ENCODE measurements at regions not wholly inside any gene's neighbourhood (a gene's known extent, or its start where the extent isn't known, plus 50 kb on each side); places are given as distances from the start of the nearest gene placed in this dataset.
"Not testable (repeated sequence)": the region's sequence is repeated elsewhere in the genome, so short reads cannot be mapped to it uniquely, and the experiment has no call there.

DNA sequence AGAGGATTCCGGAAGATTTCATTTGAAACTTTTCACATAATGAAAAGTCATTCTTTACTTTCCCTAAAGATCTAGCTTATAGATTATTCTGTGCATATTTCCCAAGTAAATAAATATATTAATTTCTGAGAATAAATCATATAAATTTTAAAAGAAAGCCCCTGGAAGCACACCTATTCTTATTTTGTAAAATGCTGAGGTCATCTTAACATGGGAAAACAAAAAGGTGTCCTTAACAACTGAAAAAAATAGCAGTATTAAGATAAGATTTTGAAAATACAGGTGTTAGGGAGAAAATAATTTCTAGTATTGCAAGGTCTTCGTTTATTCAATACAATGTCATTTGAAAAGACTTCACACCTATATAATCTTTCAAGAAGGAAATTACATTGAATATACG is 567.5 kb upstream of the CHAC2 start:
- no peak for DNase-seq

DNA sequence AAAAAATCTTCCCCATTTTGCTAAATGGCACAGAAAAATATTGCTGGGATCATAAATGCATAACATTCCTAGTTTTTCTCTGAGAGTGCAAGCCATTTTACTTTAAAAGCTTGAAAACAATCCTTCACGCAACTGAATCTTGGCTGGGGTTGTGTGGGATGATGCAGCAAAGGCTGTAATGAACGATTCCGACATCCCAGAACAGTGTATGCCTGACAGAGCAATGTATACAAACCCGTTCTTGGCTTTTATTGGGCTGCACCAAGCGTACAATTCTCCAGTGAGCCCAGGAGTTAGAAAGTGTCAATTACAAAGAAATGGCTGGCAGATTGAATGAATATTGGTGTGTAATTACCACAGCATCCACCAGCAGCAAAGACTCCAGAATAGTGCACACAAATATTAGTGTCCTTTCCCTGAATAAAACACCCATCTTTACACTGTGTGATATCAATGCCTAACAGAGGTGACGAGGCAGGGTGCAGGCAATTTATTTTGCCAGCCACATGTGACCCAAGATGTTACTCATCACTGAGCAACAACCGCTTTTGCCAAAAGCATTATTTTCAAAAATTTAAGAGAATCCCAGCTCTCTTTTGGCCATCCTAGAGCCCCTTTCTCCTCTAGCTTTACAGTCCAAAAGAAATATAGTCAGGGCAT is 578.6 kb upstream of the CHAC2 start:
- no peak for DNase-seq

DNA sequence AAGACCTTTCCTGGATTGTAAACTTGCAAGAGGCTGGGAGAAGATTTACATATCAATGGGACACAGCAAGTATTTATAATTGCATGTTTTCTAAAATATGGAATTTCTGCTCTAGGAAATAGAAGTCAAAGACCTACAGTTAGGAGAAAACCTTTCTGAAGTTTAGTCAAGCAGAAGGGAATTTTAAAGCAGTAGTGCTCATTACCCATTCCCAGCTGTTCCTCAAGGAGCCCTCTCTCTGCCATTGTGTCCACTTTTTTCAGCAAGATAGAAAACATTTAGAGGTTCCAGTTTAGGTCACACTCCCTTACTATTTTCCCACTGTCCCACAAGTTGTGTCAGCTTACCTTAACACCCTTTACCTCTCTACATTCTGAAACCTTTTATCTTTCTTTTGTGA is 584.0 kb upstream of the CHAC2 start:
- no peak for DNase-seq

DNA sequence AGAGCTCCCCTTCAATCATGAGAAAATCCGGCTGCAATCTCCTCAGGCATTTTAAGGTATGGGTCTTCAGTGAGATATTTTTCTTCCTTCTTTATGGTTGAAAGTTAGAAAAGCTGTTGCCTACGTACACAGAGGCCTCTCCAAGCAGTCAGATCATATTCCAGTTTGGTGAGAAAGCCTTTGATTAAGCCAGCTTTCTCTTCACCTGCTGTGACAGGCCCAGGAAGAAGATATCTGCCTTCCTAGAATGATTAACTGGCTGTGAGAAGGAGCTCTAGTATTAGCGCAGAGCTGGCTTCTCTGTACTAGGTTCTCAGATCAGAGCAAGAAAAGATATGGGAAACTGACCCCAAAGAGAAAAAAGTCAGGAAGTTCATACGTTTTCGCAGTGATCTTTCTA is 585.0 kb upstream of the CHAC2 start:
- no peak for DNase-seq

DNA sequence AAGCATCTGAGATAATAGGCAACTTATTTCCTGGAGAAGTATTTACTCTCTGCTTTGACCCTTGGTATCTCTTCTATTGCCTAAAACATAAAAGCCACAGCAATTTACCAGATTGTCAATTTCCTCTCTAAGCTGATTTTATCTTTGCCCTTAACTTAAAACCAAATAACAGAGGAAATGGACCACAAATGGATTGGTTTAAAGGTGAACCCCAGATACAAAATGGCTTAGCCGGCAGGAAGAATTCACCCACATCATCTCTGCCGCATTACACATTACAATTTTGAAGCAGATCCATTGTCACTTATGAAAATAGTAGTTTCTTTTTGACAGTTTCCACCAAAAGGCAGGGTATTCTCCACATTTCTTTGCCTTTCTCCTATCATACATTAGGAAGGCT is 585.8 kb upstream of the CHAC2 start:
- no peak for DNase-seq

DNA sequence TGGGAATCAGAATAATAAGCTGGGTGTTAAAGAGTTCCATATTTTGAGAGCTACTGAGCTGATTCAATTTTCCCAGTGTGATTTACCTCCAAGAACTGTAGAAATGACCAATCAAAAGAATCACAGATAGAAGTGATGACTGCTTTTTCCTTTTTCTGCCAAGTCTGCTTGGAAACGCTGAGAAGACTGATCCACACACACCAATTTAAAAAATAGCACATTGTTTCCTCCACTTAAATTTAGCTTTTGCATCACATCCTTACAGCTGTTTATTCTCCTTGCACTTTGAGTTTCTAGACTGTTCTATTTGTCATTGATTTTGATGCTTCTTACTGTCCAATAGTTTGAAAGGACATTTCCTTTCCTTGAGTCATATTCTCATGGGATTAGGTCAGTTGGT is 590.3 kb upstream of the CHAC2 start:
- DNase-seq, result no peak

DNA sequence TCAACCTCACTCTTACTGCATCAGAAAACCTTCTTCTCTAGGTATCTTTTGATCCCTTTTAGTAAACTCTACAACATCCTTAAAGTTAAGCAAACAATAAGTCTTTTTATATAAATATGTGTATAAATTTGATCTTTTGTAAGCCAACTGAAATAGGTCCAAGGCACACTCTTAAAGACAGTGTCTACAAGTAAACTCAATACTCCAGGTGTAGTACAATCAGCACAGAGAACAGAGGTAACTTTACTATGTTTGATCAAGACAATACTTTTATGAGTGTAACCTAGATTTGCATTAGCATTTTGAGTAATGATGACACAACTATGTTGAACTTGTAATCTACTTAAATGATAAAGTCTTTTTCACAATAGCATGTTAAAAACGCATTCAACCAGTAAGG is 593.1 kb upstream of the CHAC2 start:
- DNase-seq, result no peak

DNA sequence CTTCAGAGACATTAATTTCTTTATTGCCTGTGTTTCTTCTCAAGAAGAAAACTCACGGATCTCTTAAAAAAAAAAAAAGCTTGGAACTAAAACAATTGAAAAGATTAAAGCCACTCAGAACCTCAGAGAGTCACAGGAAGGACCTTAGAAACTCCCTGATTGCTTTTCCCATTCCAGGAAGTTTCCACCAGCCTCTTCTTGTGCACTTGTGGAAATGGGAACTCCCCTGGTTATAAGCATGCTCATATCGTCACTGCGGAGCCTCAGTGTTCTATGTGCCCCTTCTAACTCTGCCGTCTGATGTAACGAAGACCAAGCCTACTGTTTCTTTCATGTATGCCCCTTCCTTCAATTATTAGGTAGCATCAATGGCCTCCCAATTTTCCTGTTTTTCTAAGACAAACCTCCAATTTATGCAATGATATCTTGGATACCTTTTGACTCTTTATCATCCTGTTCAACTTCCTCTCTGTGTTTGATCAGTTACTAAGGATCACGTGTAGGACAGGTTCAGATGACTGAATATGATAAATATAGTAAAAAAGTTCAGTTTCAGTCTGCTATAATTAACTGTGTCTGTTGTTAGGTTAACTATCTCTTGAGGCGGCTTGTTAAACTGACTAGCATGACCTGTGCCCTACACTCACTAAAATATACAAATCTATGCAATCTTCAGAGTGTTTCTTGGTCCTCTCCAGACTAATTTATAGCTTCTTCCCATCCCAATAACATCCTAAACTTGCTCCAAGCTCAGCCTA is 593.7 kb upstream of the CHAC2 start:
- DNase-seq, result no peak

DNA sequence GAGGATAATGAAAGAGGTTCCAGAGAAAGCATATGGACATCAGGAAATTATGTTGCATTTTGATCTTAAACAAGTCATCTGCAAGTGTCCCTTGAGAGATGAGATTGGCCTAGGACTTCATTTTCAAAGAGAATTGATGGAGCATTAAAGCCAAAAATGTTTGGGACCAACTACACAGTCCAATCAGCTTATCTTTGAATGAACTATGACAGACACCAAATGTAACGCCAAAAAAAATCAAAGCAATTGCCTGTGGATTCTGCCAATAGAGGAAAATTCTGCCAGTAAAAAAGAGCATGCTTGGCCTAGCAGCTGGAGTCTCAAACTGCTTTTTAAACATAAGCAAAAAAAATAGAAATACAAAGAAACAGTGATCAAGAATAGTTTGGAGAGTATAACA is 594.5 kb upstream of the CHAC2 start:
- no peak for DNase-seq

DNA sequence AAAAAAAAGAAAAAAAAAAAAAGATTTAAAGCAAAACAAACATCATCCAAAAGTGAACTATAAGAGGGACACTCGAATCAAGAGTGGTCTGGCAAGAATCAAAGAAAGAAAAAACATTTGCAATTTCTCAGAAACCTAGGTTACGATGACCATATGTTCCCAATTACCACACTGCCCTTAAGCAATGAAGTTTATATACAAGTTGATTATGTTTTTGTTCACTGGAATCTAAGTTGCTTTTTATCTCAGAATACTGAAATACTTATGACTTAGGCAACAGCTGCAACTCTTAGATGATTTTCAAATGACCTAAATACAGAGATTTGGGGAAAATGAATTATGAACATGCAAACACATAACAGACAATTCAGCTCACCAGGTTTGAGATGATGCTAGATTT is 597.1 kb upstream of the CHAC2 start:
- DNase-seq, result no peak

DNA sequence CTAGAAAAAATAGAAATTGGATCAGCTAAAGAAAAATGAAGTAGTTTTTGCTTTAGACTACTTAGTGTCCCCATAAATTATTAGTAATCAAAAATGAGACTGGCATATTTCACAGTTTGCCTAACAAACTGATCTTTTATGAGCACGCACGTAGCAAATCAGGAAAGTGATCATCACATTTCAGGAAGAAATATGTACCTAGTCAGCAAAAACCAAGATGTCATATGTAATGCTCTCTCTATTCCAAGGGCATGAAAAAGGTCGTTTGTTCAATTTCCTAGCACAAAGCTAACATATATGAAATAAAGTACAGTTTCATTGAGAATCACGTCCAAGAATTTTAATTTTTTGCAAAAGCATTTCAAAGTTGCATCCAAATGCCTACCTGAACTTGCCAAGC is 600.4 kb upstream of the CHAC2 start:
- no peak for DNase-seq

DNA sequence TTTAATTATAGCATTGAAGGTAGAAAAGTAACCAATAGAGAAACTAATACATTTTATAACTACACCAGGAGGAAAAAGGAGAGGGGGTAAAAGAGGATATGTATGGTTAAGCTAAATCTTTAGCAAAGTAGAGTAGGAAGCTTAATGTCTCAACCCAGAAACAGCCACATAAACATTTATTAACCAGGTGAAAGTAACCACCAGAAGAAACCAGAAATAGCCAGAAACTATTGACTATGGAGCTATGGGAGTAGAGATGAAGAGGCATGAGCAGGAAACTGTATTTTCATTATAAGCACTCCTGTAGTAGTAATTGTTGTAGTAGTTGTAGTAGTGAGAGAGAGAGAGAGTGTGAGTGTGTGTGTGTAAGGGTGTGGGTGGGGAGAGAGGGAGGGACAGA is 617.5 kb upstream of the CHAC2 start:
- DNase-seq, result no peak

DNA sequence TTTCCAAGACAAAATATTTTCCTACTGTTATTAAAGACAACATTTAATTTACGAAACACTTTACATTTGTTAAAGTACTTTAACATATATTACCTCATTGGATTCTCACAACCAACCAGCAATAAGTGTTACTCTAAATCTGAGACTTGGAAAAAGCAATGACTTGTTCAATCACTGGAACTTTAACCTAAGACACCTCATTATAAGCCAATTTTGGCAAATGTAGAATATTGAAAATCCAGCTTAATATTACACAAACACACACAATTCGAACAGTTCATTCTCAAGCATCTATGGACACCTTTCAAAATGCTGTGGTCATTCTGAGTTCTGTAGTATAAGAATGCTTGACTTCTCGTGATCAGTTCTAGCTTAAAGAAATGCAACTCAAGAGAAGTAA is 619.4 kb upstream of the CHAC2 start:
- no peak for DNase-seq

DNA sequence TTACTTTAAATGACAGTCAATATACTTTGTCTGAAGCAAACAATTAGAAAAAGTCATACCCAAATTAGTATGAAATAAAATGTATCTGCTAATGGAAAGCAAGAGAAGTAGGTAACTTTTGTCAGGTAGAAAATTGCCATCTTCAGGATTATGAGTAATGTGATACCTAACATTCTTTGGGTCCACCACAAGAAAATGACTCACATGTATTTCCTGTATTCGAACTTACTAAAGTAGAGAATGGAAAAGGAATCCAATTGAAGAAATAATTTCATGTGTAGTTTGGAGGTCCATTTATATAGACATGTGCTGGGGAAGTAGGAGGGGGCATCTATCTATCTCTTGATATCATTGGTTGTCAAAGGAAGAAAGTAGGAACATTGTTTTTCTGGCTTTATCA is 636.2 kb upstream of the CHAC2 start:
- peak; percentile 64 for DNase-seq

DNA sequence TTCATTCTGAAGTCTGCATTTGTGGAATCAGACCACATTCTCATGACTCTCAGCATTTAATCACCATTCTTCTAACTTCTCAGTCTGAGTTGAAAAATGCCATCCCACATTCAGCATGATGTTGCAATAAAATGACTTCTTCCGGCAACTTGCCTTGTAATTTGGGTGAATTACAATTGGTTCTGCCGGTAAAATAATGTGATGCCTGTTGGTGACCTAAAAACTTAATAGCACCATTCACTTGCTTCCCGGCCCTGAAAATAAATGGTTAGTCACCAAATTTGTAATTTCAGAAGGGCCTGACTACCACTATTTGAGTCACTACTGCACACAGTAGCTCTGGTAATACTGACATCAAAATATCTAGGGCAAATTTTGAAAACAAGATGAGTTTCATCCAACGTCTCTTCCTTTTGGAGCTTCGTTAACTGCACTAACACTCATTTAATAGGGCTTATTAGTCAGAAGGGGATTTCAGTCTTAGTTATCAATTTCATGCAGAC is 637.1 kb upstream of the CHAC2 start:
- peak; percentile 23 for DNase-seq

DNA sequence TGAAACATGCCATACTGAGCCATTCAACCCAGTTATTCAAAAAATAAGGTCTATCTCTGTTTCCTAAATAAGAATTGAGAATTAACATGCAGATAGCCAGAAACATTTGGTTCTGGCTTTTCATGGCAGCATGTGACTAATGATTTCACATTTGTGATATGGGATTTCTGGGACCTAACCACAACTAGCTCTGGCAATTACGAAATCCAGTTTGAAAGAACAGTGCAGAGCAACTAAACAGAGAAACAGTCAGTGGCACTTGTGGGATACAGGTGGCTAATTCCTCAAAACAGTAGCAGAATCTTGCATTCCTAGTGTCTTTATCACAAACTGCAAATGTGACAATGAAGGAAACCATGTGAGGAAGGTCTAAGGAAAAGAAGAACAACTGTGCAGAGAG is 637.8 kb upstream of the CHAC2 start:
- DNase-seq, result peak; percentile 48

DNA sequence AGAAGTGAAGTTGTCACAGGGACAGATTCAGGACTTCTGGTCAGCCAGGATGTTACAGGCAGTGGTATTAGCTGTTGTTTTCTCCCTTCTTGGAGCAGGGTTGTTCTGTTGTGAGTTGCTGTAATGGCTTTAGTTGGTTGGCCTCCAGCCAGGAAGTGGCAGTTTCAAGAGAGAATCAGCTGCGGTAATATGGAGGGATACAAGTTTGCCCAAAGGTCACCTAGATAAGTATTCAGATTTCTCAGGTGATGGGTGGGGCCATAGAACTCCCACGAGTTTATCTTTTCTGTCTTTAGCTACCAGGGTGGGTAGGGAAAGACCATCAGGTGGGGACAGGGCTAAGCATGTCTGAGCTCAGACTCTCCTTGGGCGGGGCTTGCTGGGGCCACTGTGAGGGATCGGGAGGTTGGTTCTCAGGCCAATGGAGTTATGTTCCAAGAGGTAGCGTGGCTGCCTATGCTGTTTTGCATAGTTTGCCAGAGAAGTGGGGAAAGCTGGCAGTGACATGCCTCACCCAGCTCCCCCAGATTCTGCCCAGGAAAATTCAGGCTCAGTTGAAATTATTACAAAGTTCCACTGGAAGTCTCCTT is 640.4 kb upstream of the CHAC2 start:
- DNase-seq, result no peak

DNA sequence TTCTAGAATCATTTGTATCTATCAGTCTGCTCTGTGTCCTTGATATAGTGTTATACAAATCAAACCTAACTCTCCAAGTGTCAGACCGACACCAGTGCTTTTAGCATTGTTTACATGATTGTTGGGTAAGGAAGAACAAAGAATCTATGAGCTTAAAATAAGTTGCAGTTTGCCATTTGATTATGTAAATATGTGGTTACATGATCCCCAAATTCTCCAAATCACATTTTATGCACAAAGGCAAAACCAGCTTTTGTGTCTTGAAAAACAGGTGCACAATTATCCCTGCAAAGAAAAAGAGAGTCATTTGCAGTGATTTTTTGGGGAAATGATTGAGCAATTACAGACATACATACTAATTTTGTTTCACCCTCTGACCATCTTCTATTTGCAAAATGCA is 652.6 kb upstream of the CHAC2 start:
- no peak for DNase-seq

DNA sequence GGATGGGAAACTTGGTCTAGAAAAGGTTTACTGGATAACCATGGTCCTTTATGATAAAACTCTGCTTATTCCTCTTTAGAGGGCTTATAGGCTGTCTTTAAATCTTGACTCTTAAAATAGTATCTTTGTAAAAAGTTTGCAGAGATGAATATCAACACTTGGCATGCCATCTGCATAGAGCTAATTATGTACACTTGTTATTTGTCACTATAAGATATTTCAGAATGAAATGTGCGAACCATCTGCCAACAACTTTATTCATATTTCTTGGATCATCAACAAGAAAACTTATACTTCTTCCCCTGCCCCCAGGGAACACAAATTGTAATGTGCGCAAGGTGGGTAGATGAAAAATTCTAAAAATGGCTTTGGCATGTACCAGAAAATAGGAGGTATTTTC is 653.0 kb upstream of the CHAC2 start:
- DNase-seq, result no peak

DNA sequence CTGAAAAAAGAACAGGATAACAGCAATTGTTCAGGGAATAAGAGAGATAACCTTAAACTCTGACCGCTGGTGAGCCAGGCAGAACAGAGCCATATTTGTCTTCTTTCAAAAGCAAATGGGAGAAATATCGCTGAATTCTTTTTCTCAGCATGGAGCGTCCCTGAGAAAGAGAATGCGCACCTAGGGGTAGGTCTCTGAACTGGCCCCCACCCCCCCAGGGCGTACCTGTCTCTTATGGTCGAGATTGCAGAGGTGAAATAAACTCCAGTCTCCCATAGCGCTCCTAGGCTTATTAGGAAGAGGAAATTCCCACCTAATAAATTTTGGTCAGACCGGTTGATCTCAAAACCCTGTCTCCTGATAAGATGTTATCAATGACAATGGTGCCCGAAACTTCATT is 655.2 kb upstream of the CHAC2 start:
- not testable (repeated sequence) for DNase-seq

DNA sequence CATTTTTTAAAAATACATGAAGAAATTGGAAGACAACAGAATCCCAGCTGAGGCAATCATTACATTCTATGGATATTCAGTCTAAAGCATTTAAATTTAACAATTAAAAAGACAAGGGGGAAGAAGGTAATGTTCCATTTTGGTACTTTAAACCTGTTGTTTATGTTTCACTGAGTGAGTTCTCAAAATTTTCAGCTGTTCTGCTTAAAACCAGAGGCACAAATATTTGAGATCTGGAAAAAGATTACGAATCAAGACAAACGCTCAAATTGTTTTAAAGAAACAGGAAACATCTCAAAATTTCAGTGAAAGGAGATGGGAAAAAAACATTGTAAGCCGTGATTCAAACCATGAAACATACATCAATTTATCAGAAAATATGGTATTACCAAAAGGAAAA is 656.2 kb upstream of the CHAC2 start:
- DNase-seq, result no peak

DNA sequence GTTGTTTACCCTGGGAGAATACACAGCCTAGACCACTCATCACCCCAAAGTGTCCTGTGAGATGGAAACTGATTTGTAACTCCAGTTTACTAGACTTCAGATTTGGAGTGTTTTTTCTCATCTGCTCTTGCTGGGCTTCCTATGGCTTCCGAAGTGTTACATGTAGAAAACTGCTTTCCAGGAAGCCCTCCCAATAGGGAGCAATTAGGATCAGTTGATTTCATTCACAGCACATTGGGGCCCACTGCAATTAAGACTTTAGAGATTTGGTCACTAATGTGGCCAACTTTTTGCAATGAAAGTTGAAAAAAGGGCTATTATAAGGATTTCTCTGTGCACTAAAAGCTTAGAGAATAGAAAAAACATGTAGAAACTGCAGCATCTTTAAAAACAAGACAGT is 656.6 kb upstream of the CHAC2 start:
- DNase-seq, result no peak

DNA sequence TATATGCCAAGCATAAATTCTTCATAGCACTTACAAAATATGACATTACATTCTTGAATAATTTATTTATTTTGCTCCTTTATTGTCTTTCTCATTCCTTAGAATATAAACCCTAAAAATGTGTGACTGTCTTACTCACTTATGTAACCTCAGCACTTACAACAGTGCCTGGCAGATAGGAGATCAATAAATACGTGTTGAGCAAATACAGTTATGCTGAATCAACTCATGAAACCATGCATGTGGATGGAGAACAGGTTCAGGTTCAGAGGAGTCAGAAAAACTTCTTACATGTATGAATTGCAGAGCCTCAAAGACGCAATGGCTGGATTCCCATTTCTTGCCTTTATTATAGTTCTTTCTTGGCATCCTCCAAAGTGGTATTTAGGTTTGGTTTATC is 659.4 kb upstream of the CHAC2 start:
- no peak for DNase-seq

DNA sequence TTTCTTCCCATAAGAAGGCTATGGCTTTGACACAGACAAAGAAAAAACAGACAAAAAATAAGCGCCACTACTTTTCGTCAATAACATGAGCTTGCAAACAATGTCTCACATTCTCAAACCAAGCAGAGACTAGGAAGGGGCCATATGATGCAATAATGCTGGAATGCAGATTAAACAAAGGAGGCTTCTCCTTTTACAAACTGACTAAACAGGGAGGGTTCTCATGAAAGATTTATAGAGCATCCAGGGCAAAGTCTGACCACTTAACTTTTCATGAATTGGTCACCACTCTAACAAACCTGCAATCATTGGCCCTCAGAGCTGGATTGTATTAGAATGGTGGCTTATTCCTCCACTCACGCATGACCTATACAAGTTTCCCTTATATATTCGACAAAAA is 663.3 kb upstream of the CHAC2 start:
- DNase-seq, result peak; percentile 69
